T-helper 17 cell (primary cell): ENCODE measurements at regions not wholly inside any gene's neighbourhood (a gene's known extent, or its start where the extent isn't known, plus 50 kb on each side); places are given as distances from the start of the nearest gene placed in this dataset.

Experiments used
- ATAC-seq: fragments of 150-1000 bp; cut with Tn5 transposase; 2 replicates; pipeline ENCODE4 v1.10.0; 2021; ENCODE audit warnings: mild to moderate bottlenecking, moderate library complexity
- DNase-seq, 3 donors: peaks; one replicate each; pipeline versions ENCODE4 v3.0.0 to v3.0.0-alpha.2; 2020 to 2021
- H3K9me3 ChIP-seq: one replicate; pipeline ENCODE4 v1.7.0; 2013; ENCODE audit warnings: low read length, mild to moderate bottlenecking; ENCODE audit not compliant: control insufficient read depth, poor library complexity, severe bottlenecking
- H3K27ac Mint-ChIP-seq: one replicate; pipeline ENCODE4 v1.8.0; 2022; ENCODE audit warnings: mild to moderate bottlenecking, moderate library complexity, mixed read lengths
- H3K27me3 Mint-ChIP-seq: one replicate; pipeline ENCODE4 v1.8.0; 2022; ENCODE audit warnings: mixed read lengths
- H3K36me3 Mint-ChIP-seq: one replicate; pipeline ENCODE4 v1.8.0; 2022; ENCODE audit warnings: low read depth, mixed read lengths
- H3K4me1 Mint-ChIP-seq: one replicate; pipeline ENCODE4 v1.8.0; 2022; ENCODE audit warnings: mild to moderate bottlenecking, mixed read lengths
- H3K4me3 Mint-ChIP-seq: one replicate; pipeline ENCODE4 v1.8.0; 2022; ENCODE audit warnings: mild to moderate bottlenecking, moderate library complexity, mixed read lengths

GRCh38 chr10:113967126-113967525 is 76.5 kb upstream of the ADRB1 start:
- H3K36me3 Mint-ChIP-seq = no peaks in the 10 kb centered on the region
- H3K27me3 Mint-ChIP-seq = no peaks in the 10 kb centered on the region
- ATAC-seq (no peak), DNase-seq (no peak)
- no peaks in the 10 kb centered on the region for H3K9me3 ChIP-seq
- H3K4me3 Mint-ChIP-seq = no peak overlapping the region
- no peak overlapping the region for H3K27ac Mint-ChIP-seq
- H3K4me1 Mint-ChIP-seq = peaks cover 4% of the 10 kb centered on the region

- Mint-ChIP-seq H3K4me1 (peaks cover 2% of the 10 kb centered on the region), H3K27me3 (no peaks in the 10 kb centered on the region), H3K36me3 (no peaks in the 10 kb centered on the region), H3K4me3 (no peak overlapping the region), H3K27ac (no peak overlapping the region)
- no peak for DNase-seq
- no peaks in the 10 kb centered on the region for H3K9me3 ChIP-seq
- no peak for ATAC-seq
These were observed 73.0 kb upstream of the ADRB1 start for GRCh38 chr10:113970641-113971040.

- DNase-seq (no peak), ATAC-seq (no peak)
- no peaks in the 10 kb centered on the region for H3K27me3 Mint-ChIP-seq
- H3K4me1 Mint-ChIP-seq = peaks cover 2% of the 10 kb centered on the region
- H3K4me3 Mint-ChIP-seq = no peak overlapping the region
- H3K27ac Mint-ChIP-seq = no peak overlapping the region
- H3K9me3 ChIP-seq = no peaks in the 10 kb centered on the region
- H3K36me3 Mint-ChIP-seq = no peaks in the 10 kb centered on the region
These were observed 72.2 kb upstream of the ADRB1 start for GRCh38 chr10:113971349-113971973.

GRCh38 chr10:113977174-113977573 is 66.5 kb upstream of the ADRB1 start:
- H3K27ac Mint-ChIP-seq = no peak overlapping the region
- no peaks in the 10 kb centered on the region for H3K27me3 Mint-ChIP-seq
- no peaks in the 10 kb centered on the region for H3K9me3 ChIP-seq
- ATAC-seq = no peak
- no peaks in the 10 kb centered on the region for H3K36me3 Mint-ChIP-seq
- no peak for DNase-seq
- no peak overlapping the region for H3K4me3 Mint-ChIP-seq
- no peaks in the 10 kb centered on the region for H3K4me1 Mint-ChIP-seq

- H3K27ac Mint-ChIP-seq = no peak overlapping the region
- H3K4me3 Mint-ChIP-seq = no peak overlapping the region
- DNase-seq = no peak
- no peak for ATAC-seq
- H3K4me1 Mint-ChIP-seq = no peaks in the 10 kb centered on the region
- H3K36me3 Mint-ChIP-seq = no peaks in the 10 kb centered on the region
- no peaks in the 10 kb centered on the region for H3K9me3 ChIP-seq
- no peaks in the 10 kb centered on the region for H3K27me3 Mint-ChIP-seq
These were observed 64.9 kb upstream of the ADRB1 start for GRCh38 chr10:113978802-113979201.

- no peaks in the 10 kb centered on the region for H3K9me3 ChIP-seq
- Mint-ChIP-seq H3K4me1 (no peaks in the 10 kb centered on the region), H3K27ac (no peak overlapping the region), H3K36me3 (no peaks in the 10 kb centered on the region), H3K4me3 (no peak overlapping the region), H3K27me3 (no peaks in the 10 kb centered on the region)
- DNase-seq = no peak
- ATAC-seq = no peak
These were observed 64.3 kb upstream of the ADRB1 start for GRCh38 chr10:113979409-113979808.

- Mint-ChIP-seq H3K27me3 (no peaks in the 10 kb centered on the region), H3K27ac (no peak overlapping the region), H3K4me1 (no peaks in the 10 kb centered on the region), H3K36me3 (no peaks in the 10 kb centered on the region), H3K4me3 (no peak overlapping the region)
- DNase-seq = no peak
- no peak for ATAC-seq
- no peaks in the 10 kb centered on the region for H3K9me3 ChIP-seq
These were observed 63.1 kb upstream of the ADRB1 start for GRCh38 chr10:113980408-113981087.

GRCh38 chr10:113982296-113982695 is 61.4 kb upstream of the ADRB1 start:
- no peaks in the 10 kb centered on the region for H3K27me3 Mint-ChIP-seq
- H3K4me1 Mint-ChIP-seq = peaks cover 2% of the 10 kb centered on the region
- no peak overlapping the region for H3K27ac Mint-ChIP-seq
- no peak overlapping the region for H3K4me3 Mint-ChIP-seq
- H3K9me3 ChIP-seq = no peaks in the 10 kb centered on the region
- ATAC-seq = no peak
- DNase-seq = no peak
- no peaks in the 10 kb centered on the region for H3K36me3 Mint-ChIP-seq

- no peaks in the 10 kb centered on the region for H3K9me3 ChIP-seq
- Mint-ChIP-seq H3K4me1 (peaks cover 2% of the 10 kb centered on the region), H3K27ac (no peak overlapping the region), H3K27me3 (no peaks in the 10 kb centered on the region), H3K36me3 (no peaks in the 10 kb centered on the region), H3K4me3 (no peak overlapping the region)
- ATAC-seq = no peak
- no peak for DNase-seq
These were observed 60.9 kb upstream of the ADRB1 start for GRCh38 chr10:113982769-113983168.

GRCh38 chr10:113983552-113983951 is 60.1 kb upstream of the ADRB1 start:
- H3K36me3 Mint-ChIP-seq = no peaks in the 10 kb centered on the region
- H3K4me3 Mint-ChIP-seq = no peak overlapping the region
- no peak overlapping the region for H3K27ac Mint-ChIP-seq
- peaks cover 6% of the 10 kb centered on the region for H3K27me3 Mint-ChIP-seq
- H3K4me1 Mint-ChIP-seq = peaks cover 2% of the 10 kb centered on the region
- no peak for DNase-seq
- H3K9me3 ChIP-seq = no peaks in the 10 kb centered on the region
- ATAC-seq = no peak

GRCh38 chr10:113985297-113985844 is 58.3 kb upstream of the ADRB1 start:
- H3K36me3 Mint-ChIP-seq = no peaks in the 10 kb centered on the region

GRCh38 chr10:113986316-113986715 is 57.4 kb upstream of the ADRB1 start:
- Mint-ChIP-seq H3K4me3 (no peak overlapping the region), H3K36me3 (no peaks in the 10 kb centered on the region), H3K27me3 (peaks cover 18% of the 10 kb centered on the region), H3K27ac (no peak overlapping the region), H3K4me1 (peaks cover 2% of the 10 kb centered on the region)
- no peak for DNase-seq
- ATAC-seq = no peak
- no peaks in the 10 kb centered on the region for H3K9me3 ChIP-seq

More at GRCh38 chr10:113985297-113985844, 58.3 kb upstream of the ADRB1 start:
- Mint-ChIP-seq H3K4me1 (peaks cover 2% of the 10 kb centered on the region), H3K27me3 (peaks cover 13% of the 10 kb centered on the region), H3K27ac (no peak overlapping the region), H3K4me3 (no peak overlapping the region)
- DNase-seq (no peak), ATAC-seq (no peak)
- H3K9me3 ChIP-seq = no peaks in the 10 kb centered on the region

GRCh38 chr10:113987156-113987555 is 56.5 kb upstream of the ADRB1 start:
- Mint-ChIP-seq H3K4me1 (peaks cover 6% of the 10 kb centered on the region), H3K4me3 (no peak overlapping the region), H3K27me3 (peaks cover 26% of the 10 kb centered on the region), H3K36me3 (peaks cover under 1% of the 10 kb centered on the region), H3K27ac (no peak overlapping the region)
- H3K9me3 ChIP-seq = no peaks in the 10 kb centered on the region
- DNase-seq (no peak), ATAC-seq (no peak)

- peaks cover 6% of the 10 kb centered on the region for H3K4me1 Mint-ChIP-seq
- peaks cover 31% of the 10 kb centered on the region for H3K27me3 Mint-ChIP-seq
- H3K36me3 Mint-ChIP-seq = peaks cover 3% of the 10 kb centered on the region
- DNase-seq (no peak), ATAC-seq (no peak)
- H3K9me3 ChIP-seq = no peaks in the 10 kb centered on the region
- no peak overlapping the region for H3K27ac Mint-ChIP-seq
- no peak overlapping the region for H3K4me3 Mint-ChIP-seq
These were observed 55.9 kb upstream of the ADRB1 start for GRCh38 chr10:113987805-113988204.
